ENCODE measurements at regions not wholly inside any gene's neighbourhood (a gene's known extent, or its start where the extent isn't known, plus 50 kb on each side); places are given as distances from the start of the nearest gene placed in this dataset.
A peak's percentile ranks its signal among the peaks of the same experiment; 100 is the strongest.

GRCh38 chr6:40654828-40655227 is 67.7 kb upstream of the LRFN2 start:
- Mint-ChIP-seq H3K4me3 (no peak overlapping the region), H3K9me3 (no peaks in the 10 kb centered on the region), H3K27ac (no peak overlapping the region), H3K36me3 (no peaks in the 10 kb centered on the region), H3K4me1 (no peaks in the 10 kb centered on the region), H3K27me3 (peaks cover 3 to 6% of the 10 kb centered on the region in 2 donors)
- no peaks in the 10 kb centered on the region for H3K36me3 ChIP-seq (ENCODE audit: control insufficient read depth in 2 of 2, extremely low read depth in 1 of 2, insufficient read depth in 1 of 2, low read length in 1 of 2)
- no peak overlapping the region for H3K27ac ChIP-seq (ENCODE audit: low read length)
- H3K4me3 ChIP-seq (ENCODE audit: control insufficient read depth in 1 of 2, extremely low read depth in 1 of 2, low read length in 1 of 2) = no peak overlapping the region
- H3K27me3 ChIP-seq (replicated peaks in 1 of 2; ENCODE audit: control insufficient read depth in 2 of 2, extremely low read depth in 1 of 2, insufficient read depth in 2 of 2, low read length in 1 of 2) = peaks cover 0 to 15% of the 10 kb centered on the region in 2 experiments
- POLR2A ChIA-PET = no interaction called here
- CTCF ChIA-PET = interaction anchor here in 1 of 2 donors (0.6 kb wide), 1 partner anchor 14 kb away, joined by 6 read pairs; no protein-coding TSS in a partner anchor
- 100% methylated on average over 1 of the region's 1 CpG for WGBS (ENCODE audit: insufficient coverage)
- no peaks in the 10 kb centered on the region for H3K4me1 ChIP-seq (ENCODE audit: control insufficient read depth in 1 of 2, extremely low read depth in 1 of 2, insufficient read depth in 2 of 2, low read length in 2 of 2)
- DNase-seq (no peak), ATAC-seq (replicated peaks in 1 of 4) (no peak)
- no peaks in the 10 kb centered on the region for H3K9me3 ChIP-seq

DNA sequence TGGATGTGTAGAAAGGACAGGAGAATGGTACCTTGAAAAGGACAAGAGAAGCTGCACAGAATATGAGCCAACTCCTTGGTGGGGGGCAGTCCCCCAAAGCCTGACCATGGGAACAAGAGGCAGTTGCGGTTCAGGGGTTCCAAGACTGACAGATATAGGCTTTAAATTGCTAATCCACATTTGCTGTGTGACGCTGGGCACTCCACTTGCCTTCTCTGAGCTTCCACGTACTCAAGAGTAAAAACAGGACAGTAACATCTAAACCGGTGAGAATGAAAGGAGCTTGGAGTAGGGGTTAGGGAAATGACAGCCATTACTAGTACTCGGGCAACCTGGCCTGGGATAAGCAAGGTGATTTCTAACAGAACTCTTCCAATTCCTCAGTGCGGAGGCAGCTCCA is 57.9 kb upstream of the LRFN2 start:
- no peak for DNase-seq
- no peaks in the 10 kb centered on the region for H3K9me3 Mint-ChIP-seq
- peaks cover 9 to 27% of the 10 kb centered on the region in 2 donors for H3K27me3 Mint-ChIP-seq
- H3K4me3 ChIP-seq (ENCODE audit: control insufficient read depth in 1 of 2, extremely low read depth in 1 of 2, low read length in 1 of 2) = no peak overlapping the region
- H3K27ac Mint-ChIP-seq = no peak overlapping the region
- peaks cover 15% of the 10 kb centered on the region in 3 donors for H3K4me1 Mint-ChIP-seq
- H3K36me3 Mint-ChIP-seq = no peaks in the 10 kb centered on the region
- peaks cover 0 to 23% of the 10 kb centered on the region in 2 experiments for H3K27me3 ChIP-seq (replicated peaks in 1 of 2; ENCODE audit: control insufficient read depth in 2 of 2, extremely low read depth in 1 of 2, insufficient read depth in 2 of 2, low read length in 1 of 2)
- ChIA-PET CTCF (no interaction called here), POLR2A (no interaction called here)
- no peaks in the 10 kb centered on the region for H3K9me3 ChIP-seq
- no peaks in the 10 kb centered on the region for H3K36me3 ChIP-seq (ENCODE audit: control insufficient read depth in 2 of 2, extremely low read depth in 1 of 2, insufficient read depth in 1 of 2, low read length in 1 of 2)
- 77% methylated on average over 6 of the region's 6 CpGs for WGBS (ENCODE audit: insufficient coverage)
- peaks cover 5 to 14% of the 10 kb centered on the region in 2 experiments for H3K4me1 ChIP-seq (ENCODE audit: control insufficient read depth in 1 of 2, extremely low read depth in 1 of 2, insufficient read depth in 2 of 2, low read length in 2 of 2)
- H3K4me3 Mint-ChIP-seq = no peak overlapping the region
- no peak for ATAC-seq (replicated peaks in 1 of 4)
- H3K27ac ChIP-seq (ENCODE audit: low read length) = no peak overlapping the region

DNA sequence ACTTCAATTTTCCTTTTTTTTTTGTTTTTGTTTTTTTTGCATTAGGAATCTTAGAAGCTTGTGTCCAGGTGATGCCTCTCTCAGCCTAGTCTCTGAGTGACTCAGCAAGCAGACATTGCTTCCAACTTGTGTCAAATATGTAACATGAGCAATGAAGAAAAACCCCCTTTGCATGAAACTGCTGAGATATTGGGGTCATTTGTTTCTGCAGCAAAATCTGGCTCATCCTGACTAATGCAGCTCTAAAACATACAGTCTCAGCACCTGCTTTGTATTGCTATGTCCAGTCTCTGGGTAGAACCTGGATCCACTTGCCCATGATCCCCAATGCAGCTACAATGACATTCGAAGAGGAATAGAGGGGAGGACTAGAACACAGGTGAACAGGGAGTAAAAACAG is 55.7 kb upstream of the LRFN2 start:
- peaks cover 5 to 15% of the 10 kb centered on the region in 2 experiments for H3K4me1 ChIP-seq (ENCODE audit: control insufficient read depth in 1 of 2, extremely low read depth in 1 of 2, insufficient read depth in 2 of 2, low read length in 2 of 2)
- peaks cover 0 to 8% of the 10 kb centered on the region in 2 experiments for H3K27me3 ChIP-seq (replicated peaks in 1 of 2; ENCODE audit: control insufficient read depth in 2 of 2, extremely low read depth in 1 of 2, insufficient read depth in 2 of 2, low read length in 1 of 2)
- H3K4me3 ChIP-seq (ENCODE audit: control insufficient read depth in 1 of 2, extremely low read depth in 1 of 2, low read length in 1 of 2) = no peak overlapping the region
- no peak overlapping the region for H3K27ac ChIP-seq (ENCODE audit: low read length)
- Mint-ChIP-seq H3K27me3 (peaks cover 2 to 17% of the 10 kb centered on the region in 2 donors), H3K4me3 (no peak overlapping the region), H3K27ac (no peak overlapping the region), H3K9me3 (no peaks in the 10 kb centered on the region), H3K4me1 (peaks cover 20 to 25% (median 24%) of the 10 kb centered on the region in 3 donors), H3K36me3 (no peaks in the 10 kb centered on the region)
- DNase-seq = no peak
- WGBS (ENCODE audit: insufficient coverage) = 60% methylated on average over 1 of the region's 1 CpG
- ChIA-PET CTCF (no interaction called here), POLR2A (no interaction called here)
- H3K36me3 ChIP-seq (ENCODE audit: control insufficient read depth in 2 of 2, extremely low read depth in 1 of 2, insufficient read depth in 1 of 2, low read length in 1 of 2) = no peaks in the 10 kb centered on the region
- no peaks in the 10 kb centered on the region for H3K9me3 ChIP-seq
- ATAC-seq (replicated peaks in 1 of 4) = no peak

DNA sequence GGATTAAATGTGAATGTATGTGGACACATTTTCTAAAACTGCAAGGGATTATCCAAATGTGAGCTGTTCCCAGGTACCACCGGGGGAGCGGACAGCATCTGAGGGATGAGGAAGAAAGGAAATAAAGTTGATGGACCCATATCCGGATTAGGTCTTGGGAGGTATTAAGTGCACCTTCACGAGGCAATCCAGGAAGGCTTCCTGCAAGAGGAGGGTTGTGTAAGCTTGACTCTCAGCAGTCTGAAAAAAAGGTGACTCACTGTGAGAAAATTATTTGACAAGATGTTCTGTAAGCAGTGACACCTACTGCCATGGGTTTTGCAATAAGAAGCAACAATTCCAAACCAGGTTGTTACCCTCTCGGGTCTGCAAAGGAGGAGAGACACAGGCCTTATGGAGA is 55.0 kb upstream of the LRFN2 start:
- ATAC-seq (replicated peaks in 1 of 4) = no peak
- Histone ChIP-seq H3K9me3 (no peaks in the 10 kb centered on the region), H3K27me3 (replicated peaks in 1 of 2; ENCODE audit: control insufficient read depth in 2 of 2, extremely low read depth in 1 of 2, insufficient read depth in 2 of 2, low read length in 1 of 2) (peaks cover 0 to 8% of the 10 kb centered on the region in 2 experiments), H3K4me1 (ENCODE audit: control insufficient read depth in 1 of 2, extremely low read depth in 1 of 2, insufficient read depth in 2 of 2, low read length in 2 of 2) (peaks cover 5 to 15% of the 10 kb centered on the region in 2 experiments), H3K27ac (ENCODE audit: low read length) (no peak overlapping the region), H3K36me3 (ENCODE audit: control insufficient read depth in 2 of 2, extremely low read depth in 1 of 2, insufficient read depth in 1 of 2, low read length in 1 of 2) (no peaks in the 10 kb centered on the region), H3K4me3 (ENCODE audit: control insufficient read depth in 1 of 2, extremely low read depth in 1 of 2, low read length in 1 of 2) (no peak overlapping the region)
- WGBS (ENCODE audit: insufficient coverage) = 100% methylated on average over 4 of the region's 5 CpGs
- CTCF ChIA-PET = no interaction called here
- DNase-seq = no peak
- Mint-ChIP-seq H3K27me3 (peaks cover 2 to 13% of the 10 kb centered on the region in 2 donors), H3K9me3 (no peaks in the 10 kb centered on the region), H3K4me1 (peaks cover 20 to 25% (median 24%) of the 10 kb centered on the region in 3 donors), H3K27ac (no peak overlapping the region), H3K4me3 (no peak overlapping the region), H3K36me3 (no peaks in the 10 kb centered on the region)
- POLR2A ChIA-PET = no interaction called here

DNA sequence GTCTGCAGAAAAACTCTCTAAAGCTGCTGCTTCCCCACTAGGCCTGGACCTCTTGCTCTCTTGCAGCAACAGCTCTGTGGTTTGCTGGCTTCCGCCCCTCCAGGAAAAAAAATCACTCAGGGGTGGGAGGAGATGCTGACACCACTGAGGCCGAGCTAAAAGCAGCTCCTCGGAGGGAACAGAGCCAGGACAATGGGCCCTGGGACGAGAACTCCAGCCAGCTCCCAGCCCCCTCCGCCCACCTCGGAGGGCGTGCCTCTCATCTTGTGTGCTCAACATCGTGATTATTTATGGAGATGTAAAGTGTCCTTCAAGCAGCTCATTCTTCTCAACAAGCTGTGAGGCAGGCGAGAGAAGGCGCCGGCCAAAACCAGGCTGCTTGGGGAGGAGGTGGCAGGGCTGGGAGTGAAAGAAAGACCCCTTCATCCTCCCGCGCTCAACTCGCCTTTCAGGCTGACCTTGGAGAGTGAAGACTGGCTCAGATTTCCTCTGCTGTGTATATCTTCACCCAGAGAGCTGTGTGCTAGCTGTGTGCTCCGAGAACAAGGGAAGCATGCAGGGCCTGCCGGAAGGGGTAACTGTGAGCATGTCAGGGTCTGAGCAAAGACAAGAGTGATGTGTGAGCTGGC is 53.5 kb upstream of the LRFN2 start:
- peak overlapping the region in 1 of 2 donors; percentile 10 for H3K4me3 ChIP-seq (ENCODE audit: control insufficient read depth in 1 of 2, extremely low read depth in 1 of 2, low read length in 1 of 2)
- ATAC-seq (replicated peaks in 1 of 4) = peak; percentile 52 to 85 (median 69)
- DNase-seq = peak in 28 of 35 experiments; percentile 3 to 45 (median 14)
- no peaks in the 10 kb centered on the region for H3K36me3 ChIP-seq (ENCODE audit: control insufficient read depth in 2 of 2, extremely low read depth in 1 of 2, insufficient read depth in 1 of 2, low read length in 1 of 2)
- Mint-ChIP-seq H3K9me3 (no peaks in the 10 kb centered on the region), H3K36me3 (no peaks in the 10 kb centered on the region), H3K27ac (peak overlapping the region; percentile 70 to 83), H3K4me3 (peak overlapping the region; percentile 25 to 74 (median 50)), H3K27me3 (peaks cover 2 to 13% of the 10 kb centered on the region in 2 donors), H3K4me1 (peaks cover 20 to 25% (median 24%) of the 10 kb centered on the region in 3 donors)
- 8% methylated on average over 2 of the region's 16 CpGs for WGBS (ENCODE audit: insufficient coverage)
- peak overlapping the region; percentile 20 for H3K27ac ChIP-seq (ENCODE audit: low read length)
- H3K4me1 ChIP-seq (ENCODE audit: control insufficient read depth in 1 of 2, extremely low read depth in 1 of 2, insufficient read depth in 2 of 2, low read length in 2 of 2) = peaks cover 5 to 15% of the 10 kb centered on the region in 2 experiments
- no peaks in the 10 kb centered on the region for H3K9me3 ChIP-seq
- H3K27me3 ChIP-seq (replicated peaks in 1 of 2; ENCODE audit: control insufficient read depth in 2 of 2, extremely low read depth in 1 of 2, insufficient read depth in 2 of 2, low read length in 1 of 2) = peaks cover 0 to 5% of the 10 kb centered on the region in 2 experiments
- ChIA-PET POLR2A (no interaction called here), CTCF (no interaction called here)
